SK-N-SH treated with all-trans-retinoic acid at 6 μM for 48 hours (cell line): ENCODE measurements at regions not wholly inside any gene's neighbourhood (a gene's known extent, or its start where the extent isn't known, plus 50 kb on each side); places are given as distances from the start of the nearest gene placed in this dataset.

Experiments used
- ARNTL ChIP-seq: fragments of 450-650 bp; formaldehyde crosslinking; IDR thresholded peaks from 2 replicates; pipeline ENCODE4 v1.5.0; 2020; ENCODE audit warnings: low read depth, mild to moderate bottlenecking, moderate library complexity, borderline replicate concordance
- BACH2 ChIP-seq: fragments of 250-450 bp; sonication (Bioruptor Pico); IDR thresholded peaks from 2 replicates; pipeline ENCODE4 v1.9.0; 2021; ENCODE audit warnings: mild to moderate bottlenecking, borderline replicate concordance
- CSDC2 ChIP-seq: fragments of 250-450 bp; sonication (Bioruptor Pico); IDR thresholded peaks from 2 replicates; pipeline ENCODE4 v1.5.0; 2020; ENCODE audit warnings: mild to moderate bottlenecking, moderate library complexity
- ESRRG ChIP-seq: fragments of 250-450 bp; sonication (Bioruptor Pico); IDR thresholded peaks from 2 replicates; pipeline ENCODE4 v1.6.1; 2021; ENCODE audit warnings: mild to moderate bottlenecking
- GLIS3 ChIP-seq: fragments of 250-450 bp; sonication (Bioruptor Pico); IDR thresholded peaks from 2 replicates; pipeline ENCODE4 v1.5.0; 2020; ENCODE audit warnings: mild to moderate bottlenecking, moderate library complexity
- OSR1 ChIP-seq: fragments of 250-450 bp; sonication (Bioruptor Pico); IDR thresholded peaks from 2 replicates; pipeline ENCODE4 v1.8.0; 2022; ENCODE audit warnings: moderate library complexity, mild to moderate bottlenecking, inconsistent platforms
- RARB ChIP-seq: fragments of 250-450 bp; sonication (Bioruptor Pico); IDR thresholded peaks from 2 replicates; pipeline ENCODE4 v1.8.0; 2021; ENCODE audit warnings: mild to moderate bottlenecking, moderate library complexity
- SNAI2 ChIP-seq: fragments of 250-450 bp; sonication (Bioruptor Pico); IDR thresholded peaks from 2 replicates; pipeline ENCODE4 v1.5.0; 2020; ENCODE audit warnings: mild to moderate bottlenecking, moderate library complexity
- ZC3H10 ChIP-seq: fragments of 250-450 bp; sonication (Bioruptor Pico); IDR thresholded peaks from 2 replicates; pipeline ENCODE4 v1.5.1; 2021; ENCODE audit warnings: mild to moderate bottlenecking, moderate library complexity

DNA sequence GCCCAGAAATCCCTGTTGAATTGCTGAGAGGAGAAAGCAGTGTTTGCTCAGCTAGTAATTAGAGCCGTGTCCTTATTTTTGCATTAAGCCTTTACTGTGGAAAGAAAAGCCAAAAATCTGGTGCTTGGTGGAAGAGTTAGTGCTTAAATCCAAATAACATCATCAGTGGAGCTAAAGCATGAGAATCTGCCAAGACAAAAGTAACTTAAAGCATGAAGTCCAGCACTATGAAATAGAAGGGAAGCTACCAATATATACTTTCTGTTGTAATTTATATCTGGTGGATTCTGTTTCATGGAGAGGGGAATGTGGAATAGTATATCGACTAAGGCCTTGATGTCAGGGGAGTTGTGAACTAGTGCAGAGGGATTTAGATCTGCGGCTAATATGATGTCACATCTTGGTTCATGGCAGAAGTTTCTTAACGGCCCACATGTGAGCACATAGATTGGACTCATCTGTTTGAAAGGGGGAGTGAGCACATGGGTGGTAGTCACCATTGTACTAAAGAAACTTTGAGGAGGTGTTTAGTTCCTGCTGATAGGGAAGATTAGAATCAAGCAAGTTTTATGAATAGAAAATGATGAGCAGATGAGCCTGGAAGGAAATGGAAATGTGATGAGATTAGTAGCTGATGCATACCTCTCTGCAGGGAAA lies 224.4 kb upstream of the MTNR1B start:
- TF ChIP-seq ESRRG (no peak), GLIS3 (CRISPR knock-in tag) (no peak), CSDC2 (CRISPR knock-in tag) (no peak), ARNTL (no peak), ZC3H10 (no peak), SNAI2 (CRISPR knock-in tag) (no peak), BACH2 (CRISPR knock-in tag) (no peak), OSR1 (CRISPR knock-in tag) (no peak), RARB (no peak)
